ENCODE measurements at regions not wholly inside any gene's neighbourhood (a gene's known extent, or its start where the extent isn't known, plus 50 kb on each side); places are given as distances from the start of the nearest gene placed in this dataset.
"Not testable (repeated sequence)": the region's sequence is repeated elsewhere in the genome, so short reads cannot be mapped to it uniquely, and the experiment has no call there.

- no peak for DNase-seq
Observed at GRCh38 chr2:13638181-13638580, 921.4 kb downstream of the TRIB2 start.

GRCh38 chr2:13649918-13650317 lies 933.2 kb downstream of the TRIB2 start:
- no peak for DNase-seq

- no peak for DNase-seq
Observed at GRCh38 chr2:13650586-13651180, 933.9 kb downstream of the TRIB2 start.

- no peak for DNase-seq
Observed at GRCh38 chr2:13651684-13652131, 935.0 kb downstream of the TRIB2 start.

- DNase-seq, result no peak
Observed at GRCh38 chr2:13652531-13653313, 936.0 kb downstream of the TRIB2 start.

- DNase-seq, result no peak
Observed at GRCh38 chr2:13654416-13654815, 937.7 kb downstream of the TRIB2 start.

GRCh38 chr2:13660231-13660630 lies 943.5 kb downstream of the TRIB2 start:
- no peak for DNase-seq

GRCh38 chr2:13662055-13662454 lies 945.3 kb downstream of the TRIB2 start:
- no peak for DNase-seq

GRCh38 chr2:13666582-13667414 lies 950.1 kb downstream of the TRIB2 start:
- DNase-seq, result no peak

- no peak for DNase-seq
Observed at GRCh38 chr2:13667415-13667757, 950.6 kb downstream of the TRIB2 start.

GRCh38 chr2:13669607-13670006 lies 952.9 kb downstream of the TRIB2 start:
- DNase-seq, result no peak

GRCh38 chr2:13673821-13674220 lies 957.1 kb downstream of the TRIB2 start:
- not testable (repeated sequence) for DNase-seq

- DNase-seq, result no peak
Observed at GRCh38 chr2:13676269-13676668, 956.2 kb upstream of the LRATD1 start.

- DNase-seq, result no peak
Observed at GRCh38 chr2:13681936-13682335, 950.6 kb upstream of the LRATD1 start.

- DNase-seq, result no peak
Observed at GRCh38 chr2:13682540-13683272, 949.8 kb upstream of the LRATD1 start.

GRCh38 chr2:13686262-13686661 lies 946.3 kb upstream of the LRATD1 start:
- no peak for DNase-seq

- no peak for DNase-seq
Observed at GRCh38 chr2:13694673-13695072, 937.8 kb upstream of the LRATD1 start.

GRCh38 chr2:13696601-13697000 lies 935.9 kb upstream of the LRATD1 start:
- DNase-seq, result no peak

- no peak for DNase-seq
Observed at GRCh38 chr2:13698847-13699246, 933.7 kb upstream of the LRATD1 start.

- not testable (repeated sequence) for DNase-seq
Observed at GRCh38 chr2:13699939-13700338, 932.6 kb upstream of the LRATD1 start.

GRCh38 chr2:13711154-13711553 lies 921.4 kb upstream of the LRATD1 start:
- no peak for DNase-seq

GRCh38 chr2:13714466-13714865 lies 918.1 kb upstream of the LRATD1 start:
- DNase-seq, result no peak

GRCh38 chr2:13725945-13726344 lies 906.6 kb upstream of the LRATD1 start:
- DNase-seq, result no peak
